ENCODE measurements at regions not wholly inside any gene's neighbourhood (a gene's known extent, or its start where the extent isn't known, plus 50 kb on each side); places are given as distances from the start of the nearest gene placed in this dataset.

GRCh38 chr2:228401065-228401912 lies 219.8 kb upstream of the SPHKAP start:
- H3K9me3 Mint-ChIP-seq: peaks cover 28% of the 10 kb centered on the region
- no peak overlapping the region for H3K27ac Mint-ChIP-seq
- H3K4me1 Mint-ChIP-seq (ENCODE audit: low read depth): no peaks in the 10 kb centered on the region
- H3K4me3 Mint-ChIP-seq: no peak overlapping the region
- DNase-seq: peak; percentile 13
- peak; percentile 59 for TF ChIP-seq CTCF (IDR thresholded peaks at IDR 0.05)
- H3K27me3 Mint-ChIP-seq (ENCODE audit: insufficient read depth): peaks cover 2% of the 10 kb centered on the region; the same call in 1 of the 2 replicates
- H3K36me3 Mint-ChIP-seq (ENCODE audit: low read depth): peaks cover 19% of the 10 kb centered on the region

DNA sequence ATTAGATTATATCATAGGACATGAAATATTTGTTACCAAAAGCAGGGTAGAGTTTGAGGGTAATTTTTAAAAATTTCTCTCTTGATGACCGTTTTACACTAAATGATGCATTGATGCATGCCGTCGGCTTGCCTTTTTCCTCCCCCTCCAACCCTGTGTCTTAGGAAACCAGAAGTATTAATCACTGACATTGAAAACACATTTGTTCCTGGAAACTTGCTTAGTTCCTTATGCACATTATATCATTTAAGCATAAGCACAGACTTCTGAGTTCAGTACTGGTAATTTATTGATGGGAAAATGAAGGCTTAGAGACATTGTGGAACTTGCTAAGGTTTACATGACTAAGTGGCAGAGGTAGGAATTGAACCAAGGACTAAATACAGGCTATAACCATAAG lies 206.3 kb upstream of the SPHKAP start:
- Mint-ChIP-seq H3K36me3 (ENCODE audit: low read depth) (no peaks in the 10 kb centered on the region), H3K27ac (no peak overlapping the region), H3K9me3 (no peaks in the 10 kb centered on the region), H3K4me1 (ENCODE audit: low read depth) (no peaks in the 10 kb centered on the region), H3K27me3 (ENCODE audit: insufficient read depth) (no peaks in the 10 kb centered on the region; the same call in 1 of the 2 replicates), H3K4me3 (no peak overlapping the region)
- no peak for TF ChIP-seq CTCF (IDR thresholded peaks at IDR 0.05)
- no peak for DNase-seq

DNA sequence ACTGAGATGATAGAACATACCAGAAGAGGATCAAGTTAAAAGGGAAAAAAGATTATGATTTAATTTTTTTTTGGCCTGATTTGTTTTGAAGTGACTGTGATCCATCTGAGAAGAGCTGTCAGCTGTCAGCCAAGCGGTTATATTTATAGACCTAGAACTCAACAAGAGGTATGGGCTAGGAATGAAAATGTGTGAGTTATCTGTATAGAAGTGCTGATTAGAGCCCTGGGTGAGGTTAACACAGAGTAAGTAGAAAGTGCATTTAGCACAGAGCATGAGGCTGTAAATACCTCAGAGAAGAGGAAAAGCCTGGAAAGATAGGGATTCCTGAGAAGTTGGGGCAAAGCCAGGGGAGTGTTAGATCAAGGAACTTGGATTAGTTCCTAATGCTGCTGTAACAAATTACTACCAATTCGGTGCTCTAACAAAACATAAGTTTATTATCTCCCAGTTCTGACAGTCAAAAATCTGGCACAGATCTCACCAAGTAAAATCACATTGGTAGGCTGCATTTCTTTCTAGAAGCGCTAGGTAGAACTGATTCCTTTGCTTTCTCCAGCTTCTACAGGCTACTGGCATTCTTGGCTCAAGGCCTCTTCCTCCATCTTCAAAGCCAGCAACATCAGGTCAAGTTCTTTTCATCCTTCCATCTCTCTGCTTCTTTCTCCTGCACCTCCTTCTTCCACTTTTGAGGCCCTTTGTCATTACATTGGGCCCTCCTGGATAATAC lies 197.4 kb upstream of the SPHKAP start:
- no peak for TF ChIP-seq CTCF (IDR thresholded peaks at IDR 0.05)
- H3K9me3 Mint-ChIP-seq: no peaks in the 10 kb centered on the region
- no peak for DNase-seq
- H3K27me3 Mint-ChIP-seq (ENCODE audit: insufficient read depth): no peaks in the 10 kb centered on the region
- H3K27ac Mint-ChIP-seq: no peak overlapping the region
- no peaks in the 10 kb centered on the region for H3K36me3 Mint-ChIP-seq (ENCODE audit: low read depth)
- H3K4me3 Mint-ChIP-seq: no peak overlapping the region
- H3K4me1 Mint-ChIP-seq (ENCODE audit: low read depth): no peaks in the 10 kb centered on the region; the same call in 1 of the 2 replicates

GRCh38 chr2:228378233-228378632 lies 196.7 kb upstream of the SPHKAP start:
- Mint-ChIP-seq H3K36me3 (ENCODE audit: low read depth) (no peaks in the 10 kb centered on the region), H3K4me3 (no peak overlapping the region), H3K27me3 (ENCODE audit: insufficient read depth) (no peaks in the 10 kb centered on the region), H3K4me1 (ENCODE audit: low read depth) (no peaks in the 10 kb centered on the region; the same call in 1 of the 2 replicates), H3K9me3 (no peaks in the 10 kb centered on the region), H3K27ac (no peak overlapping the region)
- DNase-seq: no peak
- no peak for TF ChIP-seq CTCF (IDR thresholded peaks at IDR 0.05)

GRCh38 chr2:228377533-228377932 lies 196.0 kb upstream of the SPHKAP start:
- Mint-ChIP-seq H3K36me3 (ENCODE audit: low read depth) (no peaks in the 10 kb centered on the region), H3K27ac (no peak overlapping the region), H3K27me3 (ENCODE audit: insufficient read depth) (no peaks in the 10 kb centered on the region), H3K4me3 (no peak overlapping the region), H3K9me3 (no peaks in the 10 kb centered on the region), H3K4me1 (ENCODE audit: low read depth) (no peaks in the 10 kb centered on the region; the same call in 1 of the 2 replicates)
- no peak for TF ChIP-seq CTCF (IDR thresholded peaks at IDR 0.05)
- DNase-seq: no peak
